ENCODE measurements at regions not wholly inside any gene's neighbourhood (a gene's known extent, or its start where the extent isn't known, plus 50 kb on each side); places are given as distances from the start of the nearest gene placed in this dataset.

- no peak overlapping the region for H3K27ac Mint-ChIP-seq (ENCODE audit: unreplicated experiment)
- H3K4me1 Mint-ChIP-seq (ENCODE audit: low read depth) = peaks cover 11% of the 10 kb centered on the region
- TF ChIP-seq CTCF (IDR thresholded peaks at IDR 0.05) = no peak
- no peak for DNase-seq (ENCODE audit: low spot score)
- H3K9me3 Mint-ChIP-seq (ENCODE audit: low read depth) = peaks cover 14% of the 10 kb centered on the region
- no peaks in the 10 kb centered on the region for H3K27me3 Mint-ChIP-seq (ENCODE audit: low read depth)
- H3K36me3 Mint-ChIP-seq (ENCODE audit: low read depth) = peaks cover 1% of the 10 kb centered on the region
- no peak overlapping the region for H3K4me3 Mint-ChIP-seq (ENCODE audit: unreplicated experiment)
These were observed 543.1 kb downstream of the TLE1 start for GRCh38 chr9:81146241-81146640.

- Mint-ChIP-seq H3K36me3 (ENCODE audit: low read depth) (peaks cover 1% of the 10 kb centered on the region), H3K4me3 (ENCODE audit: unreplicated experiment) (no peak overlapping the region), H3K27ac (ENCODE audit: unreplicated experiment) (no peak overlapping the region), H3K27me3 (ENCODE audit: low read depth) (no peaks in the 10 kb centered on the region), H3K9me3 (ENCODE audit: low read depth) (peaks cover 14% of the 10 kb centered on the region), H3K4me1 (ENCODE audit: low read depth) (peaks cover 11% of the 10 kb centered on the region)
- DNase-seq (ENCODE audit: low spot score) = no peak
- TF ChIP-seq CTCF (IDR thresholded peaks at IDR 0.05) = no peak
These were observed 543.9 kb downstream of the TLE1 start for GRCh38 chr9:81145331-81145963.

- H3K9me3 Mint-ChIP-seq (ENCODE audit: low read depth) = peaks cover 3% of the 10 kb centered on the region
- H3K27ac Mint-ChIP-seq (ENCODE audit: unreplicated experiment) = no peak overlapping the region
- no peaks in the 10 kb centered on the region for H3K27me3 Mint-ChIP-seq (ENCODE audit: low read depth)
- H3K36me3 Mint-ChIP-seq (ENCODE audit: low read depth) = peaks cover 1% of the 10 kb centered on the region
- TF ChIP-seq CTCF (IDR thresholded peaks at IDR 0.05) = no peak
- H3K4me3 Mint-ChIP-seq (ENCODE audit: unreplicated experiment) = no peak overlapping the region
- peaks cover 11% of the 10 kb centered on the region for H3K4me1 Mint-ChIP-seq (ENCODE audit: low read depth)
- DNase-seq (ENCODE audit: low spot score) = no peak
These were observed 547.4 kb downstream of the TLE1 start for GRCh38 chr9:81141961-81142360.

GRCh38 chr9:81137976-81138568 is 551.3 kb downstream of the TLE1 start:
- H3K36me3 Mint-ChIP-seq (ENCODE audit: low read depth) = no peaks in the 10 kb centered on the region
- no peaks in the 10 kb centered on the region for H3K27me3 Mint-ChIP-seq (ENCODE audit: low read depth)
- no peak overlapping the region for H3K4me3 Mint-ChIP-seq (ENCODE audit: unreplicated experiment)
- no peaks in the 10 kb centered on the region for H3K9me3 Mint-ChIP-seq (ENCODE audit: low read depth)
- no peak for TF ChIP-seq CTCF (IDR thresholded peaks at IDR 0.05)
- no peak for DNase-seq (ENCODE audit: low spot score)
- H3K4me1 Mint-ChIP-seq (ENCODE audit: low read depth) = no peaks in the 10 kb centered on the region
- no peak overlapping the region for H3K27ac Mint-ChIP-seq (ENCODE audit: unreplicated experiment)

- H3K9me3 Mint-ChIP-seq (ENCODE audit: low read depth) = no peaks in the 10 kb centered on the region
- peaks cover 4% of the 10 kb centered on the region for H3K27me3 Mint-ChIP-seq (ENCODE audit: low read depth)
- no peak overlapping the region for H3K4me3 Mint-ChIP-seq (ENCODE audit: unreplicated experiment)
- no peaks in the 10 kb centered on the region for H3K36me3 Mint-ChIP-seq (ENCODE audit: low read depth)
- no peaks in the 10 kb centered on the region for H3K4me1 Mint-ChIP-seq (ENCODE audit: low read depth)
- no peak for DNase-seq (ENCODE audit: low spot score)
- no peak overlapping the region for H3K27ac Mint-ChIP-seq (ENCODE audit: unreplicated experiment)
- TF ChIP-seq CTCF (IDR thresholded peaks at IDR 0.05) = no peak
These were observed 556.6 kb downstream of the TLE1 start for GRCh38 chr9:81132796-81133195.

Measured in chondrocyte (in vitro differentiated cells).